ENCODE measurements at regions not wholly inside any gene's neighbourhood (a gene's known extent, or its start where the extent isn't known, plus 50 kb on each side); places are given as distances from the start of the nearest gene placed in this dataset.

DNA sequence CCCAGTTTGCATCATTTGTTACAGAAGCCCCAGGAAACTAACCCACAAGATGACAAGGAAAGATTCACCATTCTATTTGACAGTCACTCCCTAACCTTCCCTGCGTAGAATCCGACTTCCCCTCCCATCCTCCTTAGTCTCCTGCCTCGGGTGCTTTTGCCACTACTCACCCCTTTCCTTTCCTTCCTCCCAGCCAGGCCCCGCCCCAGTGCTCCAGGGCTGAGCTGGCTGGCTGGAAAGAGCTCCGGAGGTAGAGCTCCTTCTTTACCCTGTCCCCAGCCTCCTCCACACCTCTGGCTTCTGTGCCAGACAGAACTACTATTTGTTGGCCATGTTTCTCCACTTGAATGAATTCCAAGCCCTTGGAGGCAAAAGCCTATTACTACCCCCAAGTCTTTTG lies 317.6 kb upstream of the NCKAP5 start:
- H3K27ac Mint-ChIP-seq (ENCODE audit: unreplicated experiment): no peak overlapping the region
- H3K4me3 Mint-ChIP-seq: no peak overlapping the region
- H3K27me3 Mint-ChIP-seq (ENCODE audit: low read depth): peaks cover 31% of the 10 kb centered on the region
- H3K4me1 Mint-ChIP-seq: no peaks in the 10 kb centered on the region
- DNase-seq (ENCODE audit: low read depth, low spot score): no peak
- TF ChIP-seq CTCF (conservative IDR thresholded peaks at IDR 0.05): no peak
- H3K36me3 Mint-ChIP-seq (ENCODE audit: low read depth): no peaks in the 10 kb centered on the region
- no peaks in the 10 kb centered on the region for H3K9me3 Mint-ChIP-seq

DNA sequence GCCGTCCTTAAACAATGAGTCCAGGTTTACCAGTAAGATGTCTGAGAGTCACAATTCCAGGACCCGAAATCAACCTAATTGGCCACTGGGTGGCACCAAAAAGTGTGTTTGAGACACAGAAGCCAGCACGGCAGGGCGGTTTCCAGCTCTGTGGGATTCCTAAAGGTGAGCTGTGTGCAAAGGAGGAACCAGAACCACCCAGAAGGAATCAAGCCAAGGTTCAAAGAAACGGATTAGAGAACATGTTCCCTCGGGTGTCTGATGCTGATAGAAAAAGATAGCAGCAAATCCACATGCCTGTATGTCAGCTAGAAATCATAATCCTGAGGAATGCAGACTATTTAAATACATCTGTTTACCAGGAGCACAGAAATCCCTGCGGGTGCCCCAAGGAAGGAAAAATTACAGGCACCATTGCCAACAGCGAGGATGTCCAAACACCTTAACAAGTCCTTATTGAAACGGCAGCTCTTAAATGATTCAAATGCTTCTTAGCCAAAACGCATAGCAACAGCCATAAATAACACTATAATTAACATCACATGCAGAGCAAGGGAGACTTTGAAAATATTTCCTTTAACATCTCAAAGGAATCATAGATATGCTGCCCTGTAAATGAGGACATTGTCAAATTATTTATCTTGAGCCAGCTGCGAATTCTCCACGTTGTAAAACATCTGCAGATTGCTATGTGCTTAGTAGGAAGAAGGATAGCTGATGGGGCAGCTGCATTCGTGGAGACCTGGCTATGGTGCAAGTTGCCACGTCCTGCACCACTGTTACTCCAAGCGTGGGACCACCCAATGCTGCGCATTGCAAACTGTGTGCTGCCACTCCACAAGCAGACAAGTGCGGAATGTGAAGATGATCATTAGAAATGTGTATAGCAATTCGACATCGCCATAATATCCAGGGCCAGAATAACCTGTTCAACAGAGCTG lies 318.7 kb upstream of the NCKAP5 start:
- no peaks in the 10 kb centered on the region for H3K9me3 Mint-ChIP-seq
- no peaks in the 10 kb centered on the region for H3K4me1 Mint-ChIP-seq
- H3K4me3 Mint-ChIP-seq: no peak overlapping the region
- H3K27me3 Mint-ChIP-seq (ENCODE audit: low read depth): peaks cover 26% of the 10 kb centered on the region
- H3K27ac Mint-ChIP-seq (ENCODE audit: unreplicated experiment): no peak overlapping the region
- TF ChIP-seq CTCF (conservative IDR thresholded peaks at IDR 0.05): peak; percentile 75
- DNase-seq (ENCODE audit: low read depth, low spot score): peak; percentile 57
- H3K36me3 Mint-ChIP-seq (ENCODE audit: low read depth): no peaks in the 10 kb centered on the region

DNA sequence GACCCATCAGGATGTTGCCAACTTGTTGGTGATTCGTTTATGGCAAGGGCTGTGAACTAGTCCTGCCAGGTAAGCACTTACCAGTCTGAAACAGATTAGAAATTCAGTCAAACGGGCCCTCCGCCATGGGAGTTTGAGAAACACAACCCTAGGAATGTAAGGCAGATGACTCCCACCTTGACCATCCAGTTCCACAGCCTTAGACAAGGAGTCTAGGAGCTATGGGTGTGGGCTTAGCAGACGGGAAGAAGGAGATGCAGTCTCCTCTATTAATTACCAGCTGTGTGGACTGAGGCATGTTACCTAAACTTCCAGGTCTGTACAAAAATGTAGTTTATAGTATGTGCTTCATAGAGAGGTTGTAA lies 319.4 kb upstream of the NCKAP5 start:
- Mint-ChIP-seq H3K4me1 (no peaks in the 10 kb centered on the region), H3K27ac (ENCODE audit: unreplicated experiment) (no peak overlapping the region), H3K27me3 (ENCODE audit: low read depth) (peaks cover 21% of the 10 kb centered on the region), H3K4me3 (no peak overlapping the region), H3K36me3 (ENCODE audit: low read depth) (no peaks in the 10 kb centered on the region), H3K9me3 (no peaks in the 10 kb centered on the region)
- no peak for TF ChIP-seq CTCF (conservative IDR thresholded peaks at IDR 0.05)
- DNase-seq (ENCODE audit: low read depth, low spot score): no peak

DNA sequence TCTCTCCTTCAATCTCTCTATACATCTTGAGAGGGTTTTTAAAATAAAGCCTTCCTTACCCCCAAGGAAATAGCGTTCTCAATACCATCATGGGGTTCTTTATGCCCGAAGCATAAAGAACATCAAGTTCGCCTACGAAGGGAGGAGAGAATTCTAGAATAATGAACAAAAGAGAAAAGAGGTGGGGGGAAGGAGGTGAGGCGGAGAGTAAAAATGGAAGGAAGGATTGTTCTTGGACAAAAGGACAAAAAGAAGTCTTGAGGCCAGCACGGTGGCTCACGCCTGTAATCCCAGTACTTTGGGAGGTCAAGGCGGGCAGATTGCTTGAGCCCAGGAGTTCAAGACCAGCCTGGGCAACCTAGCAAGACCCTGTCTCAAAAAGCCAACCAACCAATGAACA lies 319.8 kb upstream of the NCKAP5 start:
- Mint-ChIP-seq H3K27ac (ENCODE audit: unreplicated experiment) (no peak overlapping the region), H3K27me3 (ENCODE audit: low read depth) (peaks cover 19% of the 10 kb centered on the region), H3K36me3 (ENCODE audit: low read depth) (no peaks in the 10 kb centered on the region), H3K4me3 (no peak overlapping the region), H3K9me3 (no peaks in the 10 kb centered on the region), H3K4me1 (no peaks in the 10 kb centered on the region)
- no peak for TF ChIP-seq CTCF (conservative IDR thresholded peaks at IDR 0.05)
- no peak for DNase-seq (ENCODE audit: low read depth, low spot score)

GRCh38 chr2:133888621-133889219 lies 320.5 kb upstream of the NCKAP5 start:
- no peak for TF ChIP-seq CTCF (conservative IDR thresholded peaks at IDR 0.05)
- DNase-seq (ENCODE audit: low read depth, low spot score): no peak
- H3K4me1 Mint-ChIP-seq: no peaks in the 10 kb centered on the region
- H3K36me3 Mint-ChIP-seq (ENCODE audit: low read depth): no peaks in the 10 kb centered on the region
- no peaks in the 10 kb centered on the region for H3K9me3 Mint-ChIP-seq
- peaks cover 19% of the 10 kb centered on the region for H3K27me3 Mint-ChIP-seq (ENCODE audit: low read depth)
- H3K4me3 Mint-ChIP-seq: no peak overlapping the region
- no peak overlapping the region for H3K27ac Mint-ChIP-seq (ENCODE audit: unreplicated experiment)

Data from neural crest cell (in vitro differentiated cells).